ENCODE measurements at regions not wholly inside any gene's neighbourhood (a gene's known extent, or its start where the extent isn't known, plus 50 kb on each side); places are given as distances from the start of the nearest gene placed in this dataset.
"Not testable (repeated sequence)": the region's sequence is repeated elsewhere in the genome, so short reads cannot be mapped to it uniquely, and the experiment has no call there.

- DNase-seq (ENCODE audit: low read depth), result no peak
Observed at GRCh38 chr22:22697377-22698117, 53.1 kb downstream of the GGTLC2 start.

- DNase-seq (ENCODE audit: low read depth), result no peak
Observed at GRCh38 chr22:22698263-22698750, 53.9 kb downstream of the GGTLC2 start.

- DNase-seq (ENCODE audit: low read depth), result no peak
Observed at GRCh38 chr22:22700631-22701030, 56.2 kb downstream of the GGTLC2 start.

GRCh38 chr22:22701557-22701956, 57.1 kb downstream of the GGTLC2 start:
- not testable (repeated sequence) for DNase-seq (ENCODE audit: low read depth)

- DNase-seq (ENCODE audit: low read depth), result no peak
Observed at GRCh38 chr22:22702237-22703202, 58.1 kb downstream of the GGTLC2 start.

- DNase-seq (ENCODE audit: low read depth), result no peak
Observed at GRCh38 chr22:22703203-22703570, 58.8 kb downstream of the GGTLC2 start.

GRCh38 chr22:22703715-22704114, 59.3 kb downstream of the GGTLC2 start:
- peak; percentile 7 for DNase-seq (ENCODE audit: low read depth)

GRCh38 chr22:22704156-22704946, 59.9 kb downstream of the GGTLC2 start:
- no peak for DNase-seq (ENCODE audit: low read depth)

- DNase-seq (ENCODE audit: low read depth), result no peak
Observed at GRCh38 chr22:22705328-22706100, 61.1 kb downstream of the GGTLC2 start.

- no peak for DNase-seq (ENCODE audit: low read depth)
Observed at GRCh38 chr22:22706253-22706915, 62.0 kb downstream of the GGTLC2 start.

- DNase-seq (ENCODE audit: low read depth), result no peak
Observed at GRCh38 chr22:22709719-22710445, 65.5 kb downstream of the GGTLC2 start.

- peak; percentile 15 for DNase-seq (ENCODE audit: low read depth)
Observed at GRCh38 chr22:22710719-22711531, 66.5 kb downstream of the GGTLC2 start.

- no peak for DNase-seq (ENCODE audit: low read depth)
Observed at GRCh38 chr22:22711532-22711913, 67.1 kb downstream of the GGTLC2 start.

- no peak for DNase-seq (ENCODE audit: low read depth)
Observed at GRCh38 chr22:22712092-22712658, 67.8 kb downstream of the GGTLC2 start.

GRCh38 chr22:22712666-22713365, 68.4 kb downstream of the GGTLC2 start:
- DNase-seq (ENCODE audit: low read depth), result no peak

- no peak for DNase-seq (ENCODE audit: low read depth)
Observed at GRCh38 chr22:22713416-22713815, 69.0 kb downstream of the GGTLC2 start.

- DNase-seq (ENCODE audit: low read depth), result no peak
Observed at GRCh38 chr22:22714600-22715335, 70.4 kb downstream of the GGTLC2 start.

Measured in M059J (cell line).